ENCODE measurements at regions not wholly inside any gene's neighbourhood (a gene's known extent, or its start where the extent isn't known, plus 50 kb on each side); places are given as distances from the start of the nearest gene placed in this dataset.
"Not testable (repeated sequence)": the region's sequence is repeated elsewhere in the genome, so short reads cannot be mapped to it uniquely, and the experiment has no call there.

- not testable (repeated sequence) for TF ChIP-seq EZH2 (IDR thresholded peaks at IDR 0.05; ENCODE audit: low read depth, low read length, severe bottlenecking); CTCF (IDR thresholded peaks at IDR 0.05; ENCODE audit: control extremely low read depth in 1 of 3, insufficient read depth in 1 of 3, low read depth in 1 of 3, low read length in 3 of 3); TCF12 (IDR thresholded peaks at IDR 0.05; ENCODE audit: low read depth, low read length); EP300 (IDR thresholded peaks at IDR 0.05; ENCODE audit: borderline replicate concordance in 1 of 2, low read depth in 2 of 2, low read length in 2 of 2); CTBP2 (IDR thresholded peaks at IDR 0.05; ENCODE audit: borderline replicate concordance, insufficient read depth, insufficient read length, low read length); GTF2F1 (IDR thresholded peaks at IDR 0.05; ENCODE audit: borderline replicate concordance, low read depth, low read length); RBBP5 (IDR thresholded peaks at IDR 0.05; ENCODE audit: borderline replicate concordance, low read depth, low read length); SUZ12 (IDR thresholded peaks at IDR 0.05; ENCODE audit: low read length); ATF2 (IDR thresholded peaks at IDR 0.05; ENCODE audit: low read length); SIRT6 (IDR thresholded peaks at IDR 0.05; ENCODE audit: low read length); POLR2A (IDR thresholded peaks at IDR 0.05; ENCODE audit: control extremely low read depth in 1 of 2, low read depth in 2 of 2, low read length in 2 of 2); ATF3 (IDR thresholded peaks at IDR 0.05; ENCODE audit: insufficient read depth, low read depth, low read length)
Observed at GRCh38 chrY:20382085-20382484, 193.5 kb upstream of the EIF1AY start.

All from H1 (cell line).